ENCODE measurements at regions not wholly inside any gene's neighbourhood (a gene's known extent, or its start where the extent isn't known, plus 50 kb on each side); places are given as distances from the start of the nearest gene placed in this dataset.

- no peak for ATAC-seq
- DNase-seq, result peak; percentile 18
- intact Hi-C loops (cut with micrococcal nuclease), result no loop called here
Measured at GRCh38 chr16:89042711-89043551, 50.7 kb upstream of the ACSF3 start.

DNA sequence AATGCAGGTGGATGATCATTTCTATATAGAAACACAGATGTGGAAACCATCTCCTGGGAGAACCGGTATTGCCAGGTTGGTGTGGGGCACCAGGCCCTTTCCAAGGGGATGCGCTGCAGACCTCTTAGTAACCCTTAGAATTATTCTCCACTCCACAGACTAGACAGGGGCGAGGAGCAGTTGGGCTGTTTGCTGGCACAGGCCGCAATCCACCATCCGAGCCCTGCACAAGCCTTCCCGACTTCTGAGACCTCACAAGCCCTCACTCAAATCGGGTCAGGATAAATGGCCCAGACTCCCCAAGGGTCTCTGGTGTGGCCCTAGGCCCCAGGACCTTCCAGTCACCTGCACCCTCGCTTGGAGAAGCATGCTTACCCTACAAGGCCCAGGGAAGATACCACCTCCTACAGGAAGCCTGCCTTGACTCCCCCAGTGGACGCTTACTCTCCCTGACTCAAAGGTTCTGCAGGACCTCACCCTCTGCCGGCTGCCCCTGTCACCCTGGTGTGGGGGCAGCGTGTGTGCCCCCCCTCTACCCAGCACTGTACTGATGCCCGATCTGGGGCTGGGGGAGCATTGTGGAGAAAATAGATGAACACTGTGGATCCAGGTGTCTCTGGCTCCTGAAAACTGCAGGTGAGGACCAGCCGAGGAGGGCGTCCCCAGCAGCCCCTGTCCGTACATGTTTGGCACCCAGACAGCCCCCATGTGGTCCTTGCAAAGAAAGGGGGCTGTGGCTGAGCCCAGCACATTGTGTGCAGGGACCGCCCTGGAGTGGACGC is 49.8 kb upstream of the ACSF3 start:
- intact Hi-C loops (cut with micrococcal nuclease), result no loop called here
- DNase-seq (peak; percentile 10), ATAC-seq (no peak)
